ENCODE measurements at regions not wholly inside any gene's neighbourhood (a gene's known extent, or its start where the extent isn't known, plus 50 kb on each side); places are given as distances from the start of the nearest gene placed in this dataset.

- Histone ChIP-seq H3K4me1 (ENCODE audit: low read length) (no peaks in the 10 kb centered on the region), H3K9me2 (replicated peaks; ENCODE audit: insufficient read depth, low read length) (no peaks in the 10 kb centered on the region), H4K20me1 (ENCODE audit: insufficient read depth, low read length) (no peaks in the 10 kb centered on the region), H3F3A (ENCODE audit: insufficient read depth, low read length) (no peaks in the 10 kb centered on the region), H3K9ac (ENCODE audit: low read length) (no peak overlapping the region), H2AFZ (ENCODE audit: low read length) (no peak overlapping the region), H3K27ac (ENCODE audit: low read length) (no peak overlapping the region), H3K9me3 (replicated peaks; ENCODE audit: insufficient read depth, low read length) (no peaks in the 10 kb centered on the region), H3K4me3 (ENCODE audit: low read length) (no peak overlapping the region), H3K4me2 (ENCODE audit: low read depth, low read length) (no peak overlapping the region), H3K27me3 (replicated peaks; ENCODE audit: insufficient read depth, low read length) (no peaks in the 10 kb centered on the region), H3K79me2 (ENCODE audit: low read length) (no peaks in the 10 kb centered on the region), H3K36me3 (replicated peaks; ENCODE audit: insufficient read depth, low read length) (no peaks in the 10 kb centered on the region)
- TF ChIP-seq EZH2 (optimal IDR thresholded peaks at IDR 0.05; ENCODE audit: low read depth, low read length): no peak
- TF ChIP-seq CTCF (IDR thresholded peaks at IDR 0.05; ENCODE audit: low read length): no peak
- no peak for TF ChIP-seq EZH2phosphoT487 (IDR thresholded peaks at IDR 0.05; ENCODE audit: low read length)
- DNase-seq: no peak
Measured at GRCh38 chr13:62483774-62484173, 1068.1 kb upstream of the PCDH20 start.

- H3K36me3 ChIP-seq (replicated peaks; ENCODE audit: insufficient read depth, low read length): no peaks in the 10 kb centered on the region
- H3K4me1 ChIP-seq (ENCODE audit: low read length): no peaks in the 10 kb centered on the region
- TF ChIP-seq EZH2phosphoT487 (IDR thresholded peaks at IDR 0.05; ENCODE audit: low read length) (no peak), CTCF (IDR thresholded peaks at IDR 0.05; ENCODE audit: low read length) (no peak), EZH2 (optimal IDR thresholded peaks at IDR 0.05; ENCODE audit: low read depth, low read length) (no peak)
- no peaks in the 10 kb centered on the region for H3K27me3 ChIP-seq (replicated peaks; ENCODE audit: insufficient read depth, low read length)
- no peaks in the 10 kb centered on the region for H3K9me3 ChIP-seq (replicated peaks; ENCODE audit: insufficient read depth, low read length)
- H3K4me3 ChIP-seq (ENCODE audit: low read length): no peak overlapping the region
- H4K20me1 ChIP-seq (ENCODE audit: insufficient read depth, low read length): no peaks in the 10 kb centered on the region
- no peak for DNase-seq
- no peak overlapping the region for H3K9ac ChIP-seq (ENCODE audit: low read length)
- H3K9me2 ChIP-seq (replicated peaks; ENCODE audit: insufficient read depth, low read length): no peaks in the 10 kb centered on the region
- no peaks in the 10 kb centered on the region for H3F3A ChIP-seq (ENCODE audit: insufficient read depth, low read length)
- no peak overlapping the region for H3K4me2 ChIP-seq (ENCODE audit: low read depth, low read length)
- no peak overlapping the region for H3K27ac ChIP-seq (ENCODE audit: low read length)
- H3K79me2 ChIP-seq (ENCODE audit: low read length): no peaks in the 10 kb centered on the region
- no peak overlapping the region for H2AFZ ChIP-seq (ENCODE audit: low read length)
Measured at GRCh38 chr13:62482351-62482750, 1066.7 kb upstream of the PCDH20 start.

GRCh38 chr13:62473944-62474237, 1058.2 kb upstream of the PCDH20 start:
- no peaks in the 10 kb centered on the region for H3K9me3 ChIP-seq (replicated peaks; ENCODE audit: insufficient read depth, low read length)
- no peaks in the 10 kb centered on the region for H3K4me1 ChIP-seq (ENCODE audit: low read length)
- no peak for TF ChIP-seq EZH2phosphoT487 (IDR thresholded peaks at IDR 0.05; ENCODE audit: low read length)
- no peak for TF ChIP-seq CTCF (IDR thresholded peaks at IDR 0.05; ENCODE audit: low read length)
- TF ChIP-seq EZH2 (optimal IDR thresholded peaks at IDR 0.05; ENCODE audit: low read depth, low read length): no peak
- H3K27ac ChIP-seq (ENCODE audit: low read length): no peak overlapping the region
- H4K20me1 ChIP-seq (ENCODE audit: insufficient read depth, low read length): no peaks in the 10 kb centered on the region
- no peak overlapping the region for H3K9ac ChIP-seq (ENCODE audit: low read length)
- H3K27me3 ChIP-seq (replicated peaks; ENCODE audit: insufficient read depth, low read length): no peaks in the 10 kb centered on the region
- no peak overlapping the region for H2AFZ ChIP-seq (ENCODE audit: low read length)
- H3K4me3 ChIP-seq (ENCODE audit: low read length): no peak overlapping the region
- no peak for DNase-seq
- H3K4me2 ChIP-seq (ENCODE audit: low read depth, low read length): no peak overlapping the region
- H3F3A ChIP-seq (ENCODE audit: insufficient read depth, low read length): no peaks in the 10 kb centered on the region
- H3K79me2 ChIP-seq (ENCODE audit: low read length): no peaks in the 10 kb centered on the region
- H3K36me3 ChIP-seq (replicated peaks; ENCODE audit: insufficient read depth, low read length): no peaks in the 10 kb centered on the region
- no peaks in the 10 kb centered on the region for H3K9me2 ChIP-seq (replicated peaks; ENCODE audit: insufficient read depth, low read length)

Data from MM.1S (cell line).